AG20443 (cell line): ENCODE measurements at regions not wholly inside any gene's neighbourhood (a gene's known extent, or its start where the extent isn't known, plus 50 kb on each side); places are given as distances from the start of the nearest gene placed in this dataset.

Source experiments
- DNase-seq: peaks from one replicate; pipeline ENCODE4 v3.0.0; 2012; ENCODE audit warnings: low spot score, mixed read lengths

- DNase-seq = no peak
Measured at GRCh38 chr6:134453792-134454510, 136.0 kb upstream of the SGK1 start.

- DNase-seq = no peak
Measured at GRCh38 chr6:134452906-134453305, 135.0 kb upstream of the SGK1 start.

DNA sequence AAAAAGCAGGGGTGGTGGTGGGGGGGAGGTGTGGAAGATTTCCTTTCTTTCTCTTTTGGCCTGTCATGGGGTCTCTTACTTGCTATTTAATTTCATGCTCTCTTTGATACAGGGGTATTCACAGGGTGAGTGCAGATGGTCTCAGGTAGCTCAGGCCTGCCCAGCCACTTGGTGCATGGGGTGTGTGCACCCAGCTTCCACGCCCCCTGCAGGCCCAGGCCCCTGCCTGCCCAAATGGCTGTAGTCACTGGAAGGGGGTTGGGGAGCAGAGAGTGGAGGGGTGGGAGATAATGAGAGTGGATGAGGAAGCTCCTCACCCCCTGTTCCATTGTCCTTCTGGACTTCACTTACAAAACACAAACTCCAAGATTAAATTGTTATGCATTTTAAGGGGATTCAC lies 133.6 kb upstream of the SGK1 start:
- no peak for DNase-seq

- peak; percentile 18 for DNase-seq
Measured at GRCh38 chr6:134449781-134450180, 131.9 kb upstream of the SGK1 start.

DNA sequence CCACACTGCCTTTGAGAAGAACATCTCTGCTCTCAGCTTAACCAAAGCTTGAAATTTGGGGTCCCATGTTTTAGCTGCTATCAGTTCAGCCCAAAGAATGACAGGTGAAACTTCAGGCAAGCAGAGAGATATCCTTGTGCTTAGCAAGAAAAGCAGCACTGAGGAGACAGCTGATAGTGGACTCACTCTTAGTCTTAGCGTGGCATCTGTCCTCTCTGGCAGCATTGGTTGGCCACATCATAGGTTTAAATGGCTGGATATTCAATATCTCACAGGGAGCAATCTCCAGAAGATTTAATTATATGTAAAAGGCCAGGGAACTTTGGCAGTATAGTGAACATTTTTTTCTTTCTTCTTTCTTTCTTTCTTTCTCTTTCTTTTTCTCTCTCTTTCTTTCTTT lies 131.1 kb upstream of the SGK1 start:
- DNase-seq = no peak

DNA sequence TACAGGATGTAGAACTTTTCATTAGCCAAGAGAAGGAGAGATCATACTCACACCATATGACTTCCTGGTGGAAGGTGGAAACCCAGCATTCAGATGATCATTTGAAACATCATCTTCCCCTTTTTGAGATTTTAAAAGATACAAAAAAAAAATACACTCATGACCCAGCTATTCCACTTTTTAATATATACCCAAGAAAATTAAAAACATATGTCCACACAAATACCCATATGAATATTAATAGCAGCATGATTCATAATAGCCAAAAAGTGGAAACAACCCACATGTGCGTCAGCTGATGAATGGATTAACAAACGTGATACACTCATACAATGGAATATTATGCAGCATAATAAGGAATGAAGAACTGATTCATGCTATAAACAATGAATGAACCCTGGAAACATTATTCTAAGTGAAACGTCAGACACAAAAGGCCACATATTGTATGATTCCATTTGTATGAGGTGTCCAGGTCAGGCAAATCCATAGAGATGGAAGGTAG lies 130.0 kb upstream of the SGK1 start:
- DNase-seq = peak; percentile 50

DNA sequence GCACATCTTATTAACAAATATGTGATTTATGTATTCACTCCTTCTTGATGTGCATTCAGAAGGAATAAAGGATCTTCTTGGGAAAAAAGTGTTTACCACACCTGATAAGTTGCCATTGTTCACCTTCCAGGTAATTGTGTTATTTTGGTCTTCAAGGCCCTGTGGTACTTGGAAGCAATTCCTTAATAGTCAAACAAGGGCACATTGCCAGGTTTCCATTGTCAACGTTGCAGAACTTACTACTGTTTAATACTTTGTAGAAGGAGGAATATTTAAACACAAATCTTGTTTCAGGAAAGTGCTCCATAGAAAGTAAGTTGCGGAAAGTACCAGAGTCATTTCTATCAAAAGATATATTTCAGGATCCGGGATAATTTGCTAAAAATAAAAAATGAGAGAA lies 129.5 kb upstream of the SGK1 start:
- DNase-seq = no peak

DNA sequence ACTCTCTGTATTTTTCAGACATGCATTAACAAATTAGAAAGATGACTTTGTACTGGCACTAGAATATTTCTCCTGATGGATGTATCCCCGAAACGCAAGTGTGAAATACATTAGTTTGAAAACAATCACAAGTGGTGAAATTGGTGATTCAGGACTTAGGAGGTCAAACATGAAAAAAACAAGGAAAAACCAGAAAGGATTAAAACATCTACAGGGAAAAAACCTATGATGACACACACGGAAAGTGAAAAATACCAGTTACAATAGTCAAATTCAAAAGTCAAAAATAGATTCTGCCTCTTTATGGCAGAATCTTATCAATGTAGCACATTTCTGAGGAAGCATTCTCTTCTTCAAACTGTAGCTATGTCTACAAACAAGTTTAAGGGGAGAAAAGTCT lies 129.0 kb upstream of the SGK1 start:
- DNase-seq = peak; percentile 20

DNA sequence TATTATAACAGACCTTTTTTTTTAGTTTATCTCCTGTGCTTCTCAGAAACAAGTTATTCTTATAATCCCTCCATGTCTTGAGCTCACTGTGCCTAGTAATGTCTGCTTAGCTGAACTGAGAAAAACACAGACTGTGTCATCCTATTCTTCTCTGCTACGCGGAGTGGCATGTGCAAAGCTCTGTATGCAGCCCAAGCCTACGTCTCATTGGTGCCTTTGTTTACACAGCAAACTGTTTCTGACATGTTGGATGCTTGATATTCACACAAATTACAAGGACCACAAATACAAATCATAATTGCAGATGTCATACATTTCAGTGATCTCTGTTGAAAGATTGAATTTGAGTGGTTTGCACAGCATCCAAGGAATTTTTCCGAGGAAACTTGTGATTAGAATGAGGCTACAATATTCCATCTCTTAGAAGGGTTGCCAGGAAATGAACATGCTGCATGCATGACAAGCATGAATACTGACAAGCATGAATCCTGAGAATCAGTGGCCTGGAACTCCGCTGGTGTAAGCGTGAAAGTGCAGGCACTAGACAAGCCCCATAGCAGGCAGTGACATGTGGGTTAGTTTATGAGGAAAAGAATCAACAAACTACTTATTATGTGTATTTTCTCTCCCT lies 128.4 kb upstream of the SGK1 start:
- peak; percentile 56 for DNase-seq

DNA sequence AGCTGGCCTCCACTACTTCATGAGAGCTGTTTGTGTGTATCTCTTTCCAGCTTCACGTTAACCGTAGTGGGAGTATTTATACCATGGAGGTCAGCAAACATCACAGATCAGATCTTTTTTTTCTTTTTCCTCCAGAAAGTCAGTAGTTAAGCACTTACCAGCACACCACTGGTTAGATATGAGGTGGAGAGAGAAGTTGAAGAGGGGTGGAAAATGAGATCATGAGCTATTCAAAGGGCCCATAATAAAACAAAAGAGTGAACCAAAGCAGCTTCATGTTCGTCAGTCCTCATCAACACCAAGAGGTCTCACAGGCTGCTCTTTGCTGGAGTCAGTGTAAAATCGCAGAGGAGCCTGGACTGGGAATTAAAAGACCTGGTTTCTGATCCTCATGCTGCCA lies 125.1 kb upstream of the SGK1 start:
- no peak for DNase-seq

- no peak for DNase-seq
Measured at GRCh38 chr6:134442073-134442472, 124.2 kb upstream of the SGK1 start.

DNA sequence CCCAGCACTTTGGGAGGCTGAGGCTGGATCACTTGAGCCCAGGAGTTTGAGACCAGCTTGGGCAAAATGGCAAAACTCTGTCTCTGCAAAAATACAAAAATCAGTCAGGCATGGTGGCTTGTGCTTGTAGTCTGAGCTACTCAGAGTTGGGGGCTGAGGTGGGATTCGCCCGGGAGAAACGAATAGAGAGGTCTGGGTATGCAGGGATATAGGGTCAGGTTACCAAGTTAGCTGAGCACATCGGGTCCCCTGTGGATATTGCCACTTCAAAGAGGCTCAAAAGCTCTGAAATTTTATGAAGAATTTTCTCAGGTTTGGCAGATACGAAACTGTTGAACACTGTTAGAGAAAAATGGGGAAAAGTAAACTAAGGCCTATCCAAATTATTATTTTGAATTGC lies 120.9 kb upstream of the SGK1 start:
- no peak for DNase-seq

GRCh38 chr6:134437376-134437775 lies 119.5 kb upstream of the SGK1 start:
- DNase-seq = no peak

DNA sequence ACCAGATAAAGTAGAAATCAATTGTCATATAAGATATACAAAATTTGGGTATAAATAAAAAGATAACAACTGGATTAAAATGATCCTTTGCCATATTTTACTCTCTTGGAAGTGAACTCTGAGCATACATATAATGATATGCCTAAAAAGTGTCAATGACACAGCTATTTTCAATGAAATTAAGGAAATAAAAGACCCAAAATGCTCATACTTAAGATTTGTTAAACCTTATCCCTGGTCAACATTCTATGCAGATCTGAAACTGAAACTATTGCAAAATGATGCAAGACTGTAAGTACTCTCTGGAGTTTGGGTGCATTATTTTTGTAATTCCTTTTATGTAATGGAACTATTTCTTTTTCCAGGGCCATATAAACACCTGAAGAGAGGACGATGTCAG lies 119.0 kb upstream of the SGK1 start:
- DNase-seq = no peak

DNA sequence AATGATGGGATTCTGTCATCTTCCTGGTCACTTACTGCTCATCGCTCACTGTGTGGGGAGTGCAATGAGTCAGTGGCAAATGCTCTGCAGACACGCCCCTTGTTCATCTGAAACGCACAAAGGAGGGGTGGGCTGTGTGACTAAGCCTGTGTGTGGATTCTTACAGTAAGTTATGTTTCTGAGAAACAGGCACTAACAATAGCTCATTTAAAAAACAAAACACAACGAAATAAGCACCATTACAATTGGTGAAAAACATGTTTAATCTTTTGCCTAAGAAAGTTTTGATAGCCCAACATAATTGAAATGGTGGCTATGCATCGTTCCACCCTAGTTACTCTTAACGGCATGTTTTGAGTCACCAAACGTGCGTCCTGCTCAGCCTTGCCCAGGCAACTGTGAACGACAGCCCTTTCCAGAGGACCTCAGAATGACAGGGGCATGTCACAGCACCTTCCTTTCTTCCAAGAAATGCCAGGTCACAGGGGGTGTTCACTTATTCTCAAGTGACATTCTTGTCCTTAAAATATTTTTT lies 118.4 kb upstream of the SGK1 start:
- DNase-seq = peak; percentile 94

DNA sequence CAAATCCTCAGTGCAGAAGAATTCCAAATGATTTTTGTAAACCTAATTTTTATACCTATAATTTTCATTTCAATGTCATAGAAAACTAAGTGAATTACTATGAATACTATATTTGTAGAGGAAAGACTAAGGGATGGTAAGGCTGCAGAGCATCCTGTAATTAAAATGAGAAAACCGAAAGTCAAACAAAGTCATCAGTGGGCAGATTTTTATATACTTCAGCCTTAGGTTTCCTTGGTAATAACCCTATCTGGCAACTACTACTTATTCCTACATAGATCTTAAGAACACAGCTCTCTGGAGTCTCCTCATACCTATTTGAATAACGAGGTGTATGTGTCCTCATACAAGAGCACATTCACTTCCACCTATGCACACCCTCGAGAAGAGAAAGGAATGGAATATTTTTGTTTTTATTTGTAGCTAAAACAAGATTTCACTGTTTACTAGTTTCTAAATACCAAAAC lies 117.9 kb upstream of the SGK1 start:
- no peak for DNase-seq

- DNase-seq = no peak
Measured at GRCh38 chr6:134434019-134434942, 116.4 kb upstream of the SGK1 start.

DNA sequence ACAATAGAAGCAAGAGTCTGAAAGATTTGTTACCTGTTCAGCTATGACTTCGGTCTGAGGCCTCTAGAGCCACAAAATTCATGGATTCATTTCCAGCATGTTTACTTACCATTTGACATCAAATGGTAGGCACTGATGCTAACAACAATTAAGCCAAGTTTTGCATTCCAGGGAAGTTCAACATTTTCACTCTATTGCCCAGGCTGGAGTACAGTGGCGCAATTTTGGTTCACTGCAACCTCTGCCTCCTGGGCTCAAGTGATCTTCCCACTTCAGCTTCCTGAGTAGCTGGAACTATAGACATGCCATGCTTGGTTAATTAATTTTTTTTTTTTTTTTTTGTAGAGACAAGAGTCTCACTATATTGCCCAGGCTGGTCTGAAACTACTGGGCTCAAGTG lies 114.1 kb upstream of the SGK1 start:
- no peak for DNase-seq

DNA sequence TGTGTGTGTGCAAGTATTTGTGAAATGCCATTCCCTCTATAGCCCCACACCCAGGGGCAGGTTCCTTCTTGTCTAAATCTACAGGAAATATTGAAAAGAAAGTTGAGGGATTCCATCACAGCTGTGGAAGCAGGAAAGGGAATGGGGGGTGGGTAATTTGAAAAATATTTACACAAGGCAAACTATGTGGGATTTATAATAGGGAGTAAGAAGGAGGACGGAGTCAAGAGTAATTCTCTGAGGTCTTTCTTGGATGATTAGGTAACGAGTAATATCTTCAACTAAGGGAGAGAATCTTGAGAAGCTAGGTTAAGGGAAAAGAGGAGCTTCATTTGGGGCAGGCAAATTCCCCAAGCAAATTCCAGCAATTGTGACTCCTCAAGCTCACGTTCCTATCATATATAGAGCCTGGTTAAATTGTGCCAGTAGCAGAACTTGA lies 113.5 kb upstream of the SGK1 start:
- no peak for DNase-seq

DNA sequence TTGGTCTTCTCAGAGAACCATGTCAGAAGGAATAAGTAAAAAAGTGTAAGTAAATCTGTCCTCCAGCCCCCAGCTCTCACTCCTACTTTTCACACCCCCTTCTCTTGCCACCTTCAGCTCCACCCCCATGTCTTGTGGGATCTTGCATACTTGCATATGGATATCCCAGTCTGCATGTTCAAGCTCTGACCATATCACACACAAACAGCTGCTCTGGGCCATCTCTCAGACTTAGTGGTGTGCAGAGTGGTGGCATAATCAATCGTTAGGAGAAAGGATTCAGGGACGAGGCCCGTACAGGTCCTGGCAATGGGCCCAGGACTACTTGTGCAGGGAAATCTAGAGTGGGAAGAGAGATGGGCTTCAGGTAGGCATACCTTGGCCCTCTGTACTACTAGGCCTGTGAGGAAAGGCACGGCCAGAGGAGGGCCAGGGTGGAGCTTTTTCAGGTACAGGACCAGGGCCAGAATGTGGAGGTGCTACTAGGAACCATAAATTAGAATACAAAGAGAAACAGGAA lies 112.0 kb upstream of the SGK1 start:
- DNase-seq = no peak

DNA sequence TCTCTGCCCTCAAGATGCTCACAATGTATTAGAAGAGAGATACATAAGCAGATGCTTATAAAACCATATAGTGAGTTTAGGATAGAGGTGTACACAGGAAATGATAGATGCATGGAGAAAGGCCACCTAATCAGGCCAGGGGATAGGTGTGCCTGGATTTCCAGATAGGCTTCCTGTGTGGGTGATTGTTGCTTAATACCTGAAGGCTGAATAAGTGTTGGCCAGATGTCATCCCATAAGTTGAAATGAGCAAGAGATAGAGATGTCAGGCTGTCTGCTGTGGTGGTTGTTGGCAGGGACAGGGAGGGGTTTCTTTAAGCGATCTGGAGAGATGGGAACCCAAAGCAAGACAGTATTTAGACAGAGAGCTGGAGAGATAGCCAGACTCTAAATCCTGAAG lies 109.8 kb upstream of the SGK1 start:
- DNase-seq = no peak

GRCh38 chr6:134426623-134427022 lies 108.7 kb upstream of the SGK1 start:
- DNase-seq = no peak
